ENCODE measurements at regions not wholly inside any gene's neighbourhood (a gene's known extent, or its start where the extent isn't known, plus 50 kb on each side); places are given as distances from the start of the nearest gene placed in this dataset.
"Not testable (repeated sequence)": the region's sequence is repeated elsewhere in the genome, so short reads cannot be mapped to it uniquely, and the experiment has no call there.

- TF ChIP-seq POLR2AphosphoS5 (IDR thresholded peaks at IDR 0.05) (no peak), EP300 (IDR thresholded peaks at IDR 0.05) (no peak), POLR2A (IDR thresholded peaks at IDR 0.05) (no peak), CTCF (IDR thresholded peaks at IDR 0.05) (no peak)
- H3K4me3 ChIP-seq, result no peak overlapping the region
- DNase-seq (ENCODE audit: low spot score in 2 of 2), result no peak
- no peaks in the 10 kb centered on the region for H3K9me3 ChIP-seq
- H3K27ac ChIP-seq, result no peak overlapping the region
- WGBS, result 8% methylated on average over 3 of the region's 3 CpGs
- no peaks in the 10 kb centered on the region for H3K27me3 ChIP-seq
- no peaks in the 10 kb centered on the region for H3K36me3 ChIP-seq
- H3K4me1 ChIP-seq, result no peaks in the 10 kb centered on the region
Measured at GRCh38 chrX:113384628-113385027, 544.0 kb upstream of the AMOT start.

GRCh38 chrX:113373421-113373820, 532.8 kb upstream of the AMOT start:
- not testable (repeated sequence) for H3K27me3 ChIP-seq; H3K9me3 ChIP-seq; H3K36me3 ChIP-seq; H3K4me3 ChIP-seq; H3K4me1 ChIP-seq; H3K27ac ChIP-seq; DNase-seq (ENCODE audit: low spot score in 2 of 2)
- WGBS, result 62% methylated on average over 3 of the region's 3 CpGs

- no peaks in the 10 kb centered on the region for H3K4me1 ChIP-seq
- H3K9me3 ChIP-seq, result no peaks in the 10 kb centered on the region
- no peaks in the 10 kb centered on the region for H3K27me3 ChIP-seq
- WGBS, result 66% methylated on average over 7 of the region's 7 CpGs
- H3K4me3 ChIP-seq, result no peak overlapping the region
- peak in 1 of 2 donors; percentile 38 for DNase-seq (ENCODE audit: low spot score in 2 of 2)
- no peak overlapping the region for H3K27ac ChIP-seq
- no peak for TF ChIP-seq EP300 (IDR thresholded peaks at IDR 0.05)
- TF ChIP-seq CTCF (IDR thresholded peaks at IDR 0.05), result no peak
- no peak for TF ChIP-seq POLR2AphosphoS5 (IDR thresholded peaks at IDR 0.05)
- TF ChIP-seq POLR2A (IDR thresholded peaks at IDR 0.05), result no peak
- no peaks in the 10 kb centered on the region for H3K36me3 ChIP-seq
Measured at GRCh38 chrX:113370006-113370405, 529.4 kb upstream of the AMOT start.

- no peak for DNase-seq (ENCODE audit: low spot score in 2 of 2)
- Histone ChIP-seq H3K36me3 (no peaks in the 10 kb centered on the region), H3K9me3 (no peaks in the 10 kb centered on the region), H3K27me3 (no peaks in the 10 kb centered on the region), H3K4me1 (no peaks in the 10 kb centered on the region), H3K27ac (no peak overlapping the region), H3K4me3 (no peak overlapping the region)
- WGBS, result 72% methylated on average over 3 of the region's 3 CpGs
- TF ChIP-seq POLR2AphosphoS5 (IDR thresholded peaks at IDR 0.05) (no peak), POLR2A (IDR thresholded peaks at IDR 0.05) (no peak), EP300 (IDR thresholded peaks at IDR 0.05) (no peak), CTCF (IDR thresholded peaks at IDR 0.05) (no peak)
Measured at GRCh38 chrX:113369056-113369455, 528.4 kb upstream of the AMOT start.

- no peaks in the 10 kb centered on the region for H3K9me3 ChIP-seq
- TF ChIP-seq CTCF (IDR thresholded peaks at IDR 0.05), result no peak
- TF ChIP-seq POLR2A (IDR thresholded peaks at IDR 0.05), result no peak
- H3K27ac ChIP-seq, result no peak overlapping the region
- WGBS, result 73% methylated on average over 9 of the region's 9 CpGs
- no peaks in the 10 kb centered on the region for H3K4me1 ChIP-seq
- no peaks in the 10 kb centered on the region for H3K27me3 ChIP-seq
- no peak for DNase-seq (ENCODE audit: low spot score in 2 of 2)
- H3K36me3 ChIP-seq, result no peaks in the 10 kb centered on the region
- no peak overlapping the region for H3K4me3 ChIP-seq
Measured at GRCh38 chrX:113353134-113353533, 512.5 kb upstream of the AMOT start.

- DNase-seq (ENCODE audit: low spot score in 2 of 2), result no peak
- no peak overlapping the region for H3K4me3 ChIP-seq
- H3K27me3 ChIP-seq, result no peaks in the 10 kb centered on the region
- TF ChIP-seq CTCF (IDR thresholded peaks at IDR 0.05) (no peak), POLR2A (IDR thresholded peaks at IDR 0.05) (no peak), EP300 (IDR thresholded peaks at IDR 0.05) (no peak), POLR2AphosphoS5 (IDR thresholded peaks at IDR 0.05) (no peak)
- H3K27ac ChIP-seq, result no peak overlapping the region
- H3K9me3 ChIP-seq, result no peaks in the 10 kb centered on the region
- no peaks in the 10 kb centered on the region for H3K36me3 ChIP-seq
- H3K4me1 ChIP-seq, result no peaks in the 10 kb centered on the region
Measured at GRCh38 chrX:113330416-113330815, 489.8 kb upstream of the AMOT start.
